Stomach (tissue), 4 donors: ENCODE measurements at regions not wholly inside any gene's neighbourhood (a gene's known extent, or its start where the extent isn't known, plus 50 kb on each side); places are given as distances from the start of the nearest gene placed in this dataset.
"Not testable (repeated sequence)": the region's sequence is repeated elsewhere in the genome, so short reads cannot be mapped to it uniquely, and the experiment has no call there.

ENCODE experiments used
- POLR2A ChIP-seq, 4 donors: fragments of 450-650 bp; IDR thresholded peaks; one replicate each; pipeline ENCODE4 v1.6.1; 2016; ENCODE audit warnings: antibody characterized with exemption in 4 of 4, control low read depth in 2 of 4, mild to moderate bottlenecking in 1 of 4, moderate library complexity in 1 of 4
- TF ChIP-seq, protein P1 (sequence below), 7 experiments: fragments of 450-650 bp in 4 of 7; fragments of 200-600 bp in 3 of 7; sonication (generic) in 3 of 7; IDR thresholded peaks; one replicate each; pipeline ENCODE4 v1.5.1; 2016 to 2019; ENCODE audit warnings: antibody characterized with exemption in 7 of 7, control low read depth in 2 of 7, mild to moderate bottlenecking in 1 of 7

DNA sequence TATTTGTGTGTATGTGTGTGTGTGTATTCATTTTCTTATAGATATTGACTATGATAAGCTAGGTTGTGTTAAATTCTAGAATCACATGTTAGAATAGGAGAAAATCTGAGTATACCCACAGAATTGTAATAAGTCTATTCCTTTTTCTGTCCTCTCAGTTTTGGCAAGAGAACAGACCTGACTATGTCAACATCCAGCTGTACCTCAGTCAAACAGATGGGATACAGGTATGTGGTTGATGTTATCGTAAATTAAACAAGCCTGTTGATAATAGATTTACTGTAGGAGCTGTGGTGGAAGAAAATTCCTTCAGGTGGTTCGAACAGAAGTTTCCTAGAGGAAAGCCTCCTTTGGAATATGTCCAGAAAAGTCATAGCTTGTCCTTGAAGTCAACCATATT is 160.2 kb upstream of the FOLH1 start:
- TF ChIP-seq, protein P1, sequence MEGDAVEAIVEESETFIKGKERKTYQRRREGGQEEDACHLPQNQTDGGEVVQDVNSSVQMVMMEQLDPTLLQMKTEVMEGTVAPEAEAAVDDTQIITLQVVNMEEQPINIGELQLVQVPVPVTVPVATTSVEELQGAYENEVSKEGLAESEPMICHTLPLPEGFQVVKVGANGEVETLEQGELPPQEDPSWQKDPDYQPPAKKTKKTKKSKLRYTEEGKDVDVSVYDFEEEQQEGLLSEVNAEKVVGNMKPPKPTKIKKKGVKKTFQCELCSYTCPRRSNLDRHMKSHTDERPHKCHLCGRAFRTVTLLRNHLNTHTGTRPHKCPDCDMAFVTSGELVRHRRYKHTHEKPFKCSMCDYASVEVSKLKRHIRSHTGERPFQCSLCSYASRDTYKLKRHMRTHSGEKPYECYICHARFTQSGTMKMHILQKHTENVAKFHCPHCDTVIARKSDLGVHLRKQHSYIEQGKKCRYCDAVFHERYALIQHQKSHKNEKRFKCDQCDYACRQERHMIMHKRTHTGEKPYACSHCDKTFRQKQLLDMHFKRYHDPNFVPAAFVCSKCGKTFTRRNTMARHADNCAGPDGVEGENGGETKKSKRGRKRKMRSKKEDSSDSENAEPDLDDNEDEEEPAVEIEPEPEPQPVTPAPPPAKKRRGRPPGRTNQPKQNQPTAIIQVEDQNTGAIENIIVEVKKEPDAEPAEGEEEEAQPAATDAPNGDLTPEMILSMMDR (IDR thresholded peaks at IDR 0.05): not testable (repeated sequence)
- not testable (repeated sequence) for TF ChIP-seq POLR2A (IDR thresholded peaks at IDR 0.05)
